Heart right ventricle (tissue), 16 donors: ENCODE measurements at regions not wholly inside any gene's neighbourhood (a gene's known extent, or its start where the extent isn't known, plus 50 kb on each side); places are given as distances from the start of the nearest gene placed in this dataset.

ENCODE experiments used
- ATAC-seq, 8 donors: fragments of 200-7000 bp; cut with Tn5 transposase; one replicate each; pipeline ENCODE4 v1.9.1; 2020; ENCODE audit warnings: mild to moderate bottlenecking in 8 of 8, moderate library complexity in 8 of 8, moderate number of reproducible peaks in 1 of 8
- DNase-seq, 2 donors: peaks; one replicate each; pipeline ENCODE4 v3.0.0-alpha.2; 2020
- H3K27ac ChIP-seq, 10 donors: fragments of 200-600 bp; sonication (generic) in 2 of 10; one replicate each; pipeline versions ENCODE4 v1.5.0 to v1.8.0; 2020 to 2022; ENCODE audit warnings: mild to moderate bottlenecking in 3 of 10
- H3K27me3 ChIP-seq, 7 donors: fragments of 200-600 bp; one replicate each; pipeline ENCODE4 v1.8.0; 2021 to 2022; ENCODE audit warnings: mild to moderate bottlenecking in 2 of 7
- H3K36me3 ChIP-seq, 9 donors: fragments of 200-600 bp; sonication (generic) in 1 of 9; one replicate each; pipeline versions ENCODE4 v1.5.0 to v1.8.0; 2020 to 2022; ENCODE audit warnings: mild to moderate bottlenecking in 2 of 9
- H3K4me1 ChIP-seq, 9 donors: fragments of 200-600 bp; sonication (generic) in 1 of 9; one replicate each; pipeline versions ENCODE4 v1.5.0 to v1.8.0; 2020 to 2022; ENCODE audit warnings: mild to moderate bottlenecking in 4 of 9
- H3K4me3 ChIP-seq, 10 donors: fragments of 200-600 bp; sonication (generic) in 2 of 10; one replicate each; pipeline versions ENCODE4 v1.5.0 to v1.8.0; 2020 to 2022; ENCODE audit warnings: mild to moderate bottlenecking in 7 of 10, moderate library complexity in 2 of 10
- H3K9me3 ChIP-seq, 11 donors: fragments of 200-600 bp in 10 of 11; sonication (generic) in 2 of 11; one replicate each; pipeline versions ENCODE4 v1.5.0 to v1.8.0; 2013 to 2022; ENCODE audit warnings: mild to moderate bottlenecking in 2 of 11, control low read depth in 1 of 11, moderate library complexity in 1 of 11
- WGBS, 2 donors: extraction: QIAGEN DNeasy Blood & Tissue Kit; methylation state at CpG; one replicate each; pipeline ENCODE4 v1.1.7; 2013; ENCODE audit warnings: inconsistent platforms in 1 of 2; 5-methylcytosine and 5-hydroxymethylcytosine counted together
- intact Hi-C, 10 donors: fragments of 100-400 bp; cut with DNase I; formaldehyde crosslinking; loops; one replicate each; pipeline versions ENCODE4 v1.11.1 to v1.14.2; 2022
- TF ChIP-seq, protein P1 (sequence below), 9 donors: fragments of 200-600 bp; sonication (generic) in 2 of 9; IDR thresholded peaks; one replicate each; pipeline versions ENCODE4 v1.5.0 to v1.8.0; 2021 to 2022; ENCODE audit warnings: antibody characterized with exemption in 9 of 9, mild to moderate bottlenecking in 5 of 9, moderate library complexity in 1 of 9
- donor health status: Arrhythmogenic right ventricular cardiomyopathy.
- donor health status: ischemic (EF 13 %, LVEDD 7.1; RV severe dilation, severe dysfunction).
- donor health status: healthy with polysubstance abuse.
- donor health status: DM: no; HTN: yes; CAD: no.
- donor health status: DM: no; HTN: no; CAD: no.
- donor health status: ischemic (EF 25% LVEDD 6.9; RV normal size, moderate dysfunction).
- donor health status: ischemic (EF 25% LVEDD 5.7; RV mildly dilated, moderate dysfunction).
- donor health status: healthy.
- donor health status: DM: yes; HTN: yes; CAD: no.
- donor health status: Ischemic cardiomyopathy.
- donor health status: ischemic (EF 35%, LVEDD 5.7; RV mildly dilated, moderate dysfunction).
- donor health status: nonischemic (EF 11% LVEDD 7.7; RV severe dilation, severe dysfunction).
- donor health status: DM: yes; HTN: yes; CAD: no.
- donor health status: PGD.
- donor health status: ischemic (EF 29% LVEDD 5.4; RV normal size, mild dysfunction).
- donor health status: nonischemic (EF 23%, LVEDD 6.1; RV moderate dilation, normal function).

DNA sequence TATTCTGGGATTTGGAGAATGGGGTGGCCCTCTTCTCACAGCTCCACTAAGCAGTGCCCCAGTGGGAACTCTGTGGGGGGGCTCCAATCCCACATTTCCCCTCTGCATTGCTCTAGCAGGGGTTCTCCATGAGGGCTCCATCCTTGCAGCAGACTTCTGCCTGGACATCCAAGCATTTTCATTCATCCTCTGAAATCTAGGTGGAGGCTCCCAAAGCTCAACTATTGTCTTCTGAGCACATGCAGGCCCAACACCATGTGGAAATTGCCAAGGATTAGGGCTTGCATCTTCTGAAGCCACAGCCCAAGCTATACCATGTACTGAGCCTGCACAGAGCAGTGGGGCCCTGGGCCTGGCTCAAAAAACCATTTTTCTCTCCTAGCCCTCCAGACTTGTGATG lies 162.4 kb upstream of the CWC22 start:
- no peaks in the 10 kb centered on the region for H3K4me1 ChIP-seq
- TF ChIP-seq, protein P1, sequence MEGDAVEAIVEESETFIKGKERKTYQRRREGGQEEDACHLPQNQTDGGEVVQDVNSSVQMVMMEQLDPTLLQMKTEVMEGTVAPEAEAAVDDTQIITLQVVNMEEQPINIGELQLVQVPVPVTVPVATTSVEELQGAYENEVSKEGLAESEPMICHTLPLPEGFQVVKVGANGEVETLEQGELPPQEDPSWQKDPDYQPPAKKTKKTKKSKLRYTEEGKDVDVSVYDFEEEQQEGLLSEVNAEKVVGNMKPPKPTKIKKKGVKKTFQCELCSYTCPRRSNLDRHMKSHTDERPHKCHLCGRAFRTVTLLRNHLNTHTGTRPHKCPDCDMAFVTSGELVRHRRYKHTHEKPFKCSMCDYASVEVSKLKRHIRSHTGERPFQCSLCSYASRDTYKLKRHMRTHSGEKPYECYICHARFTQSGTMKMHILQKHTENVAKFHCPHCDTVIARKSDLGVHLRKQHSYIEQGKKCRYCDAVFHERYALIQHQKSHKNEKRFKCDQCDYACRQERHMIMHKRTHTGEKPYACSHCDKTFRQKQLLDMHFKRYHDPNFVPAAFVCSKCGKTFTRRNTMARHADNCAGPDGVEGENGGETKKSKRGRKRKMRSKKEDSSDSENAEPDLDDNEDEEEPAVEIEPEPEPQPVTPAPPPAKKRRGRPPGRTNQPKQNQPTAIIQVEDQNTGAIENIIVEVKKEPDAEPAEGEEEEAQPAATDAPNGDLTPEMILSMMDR (IDR thresholded peaks at IDR 0.05): no peak
- no peak for DNase-seq
- H3K4me3 ChIP-seq: no peak overlapping the region
- no peak for ATAC-seq
- H3K27ac ChIP-seq: no peak overlapping the region
- peaks cover 0 to 37% (median 0%) of the 10 kb centered on the region in 11 donors for H3K9me3 ChIP-seq
- H3K36me3 ChIP-seq: no peaks in the 10 kb centered on the region
- H3K27me3 ChIP-seq: no peaks in the 10 kb centered on the region
- intact Hi-C loops: no loop called here

DNA sequence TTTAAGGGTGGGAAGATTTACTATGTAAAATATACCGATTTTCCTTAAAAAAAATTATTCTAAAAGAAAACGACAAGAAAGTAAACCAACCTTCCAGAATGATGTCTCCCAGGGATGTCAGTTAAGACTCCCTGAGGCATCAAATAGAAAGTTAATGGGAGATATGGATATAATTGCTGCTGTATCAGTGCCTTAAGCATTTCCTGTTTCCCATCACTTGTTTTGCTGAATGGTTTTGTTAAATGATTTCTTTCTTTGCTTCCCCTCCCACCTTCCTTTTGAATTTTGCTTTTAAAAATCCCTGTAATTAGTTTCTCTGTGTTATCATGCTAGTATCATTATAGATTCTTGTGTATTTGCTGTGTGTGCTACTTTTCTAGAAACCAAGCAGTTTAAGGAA lies 154.3 kb upstream of the CWC22 start:
- Histone ChIP-seq H3K36me3 (no peaks in the 10 kb centered on the region), H3K4me3 (no peak overlapping the region), H3K9me3 (no peaks in the 10 kb centered on the region), H3K4me1 (no peaks in the 10 kb centered on the region), H3K27ac (no peak overlapping the region), H3K27me3 (no peaks in the 10 kb centered on the region)
- ATAC-seq (no peak), DNase-seq (no peak)
- intact Hi-C loops: no loop called here
- TF ChIP-seq, protein P1 (IDR thresholded peaks at IDR 0.05): no peak
- WGBS, 2 donors: 70 to 79% methylated on average over 2 of the region's 2 CpGs

DNA sequence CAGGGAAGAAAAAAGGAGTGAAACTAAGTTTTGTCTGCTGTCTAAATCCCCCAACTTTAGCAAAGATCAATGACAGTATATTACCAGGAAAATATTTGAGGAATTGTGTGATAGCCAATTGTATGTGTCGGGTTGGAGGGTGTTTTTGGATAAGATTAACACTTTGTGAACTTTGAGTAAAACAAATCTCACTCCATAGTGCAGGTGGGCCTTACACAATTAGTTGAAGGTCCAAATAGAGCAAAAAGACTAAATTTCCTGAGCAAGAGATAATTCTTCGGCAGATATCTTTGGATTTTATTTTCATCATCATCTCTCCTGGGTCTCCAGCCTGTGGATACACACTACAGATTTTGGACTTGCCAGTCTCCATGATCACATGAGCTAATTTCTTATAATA lies 152.8 kb upstream of the CWC22 start:
- TF ChIP-seq, protein P1 (IDR thresholded peaks at IDR 0.05): no peak
- Histone ChIP-seq H3K36me3 (no peaks in the 10 kb centered on the region), H3K27ac (no peak overlapping the region), H3K27me3 (no peaks in the 10 kb centered on the region), H3K4me3 (no peak overlapping the region), H3K9me3 (no peaks in the 10 kb centered on the region), H3K4me1 (no peaks in the 10 kb centered on the region)
- ATAC-seq (no peak), DNase-seq (no peak)
- WGBS, 2 donors: 45 to 57% methylated on average over 2 of the region's 2 CpGs
- intact Hi-C loops: no loop called here

DNA sequence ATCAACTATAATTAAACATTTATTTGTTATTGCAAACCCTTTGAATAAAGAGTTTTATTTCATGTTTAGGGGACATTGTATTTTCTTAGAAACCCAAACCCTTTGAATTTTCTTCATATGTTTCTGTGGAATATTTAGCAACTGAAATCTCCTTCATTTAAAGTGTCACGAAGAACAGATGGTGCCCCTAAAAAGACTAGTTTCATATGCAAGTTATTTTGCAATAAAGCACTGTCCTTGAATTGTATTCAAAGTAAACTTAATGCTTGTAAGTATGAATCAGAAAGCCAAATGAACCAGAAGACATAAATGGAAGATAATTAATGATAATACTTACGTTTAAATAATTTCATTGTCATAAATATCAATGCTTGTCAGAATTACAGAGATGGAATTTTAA lies 151.9 kb upstream of the CWC22 start:
- Histone ChIP-seq H3K9me3 (no peaks in the 10 kb centered on the region), H3K4me3 (no peak overlapping the region), H3K27me3 (no peaks in the 10 kb centered on the region), H3K4me1 (no peaks in the 10 kb centered on the region), H3K27ac (no peak overlapping the region), H3K36me3 (no peaks in the 10 kb centered on the region)
- no peak for DNase-seq
- intact Hi-C loops: no loop called here
- WGBS, 2 donors: 68 to 81% methylated on average over 2 of the region's 2 CpGs
- TF ChIP-seq, protein P1 (IDR thresholded peaks at IDR 0.05): no peak
- ATAC-seq: no peak

DNA sequence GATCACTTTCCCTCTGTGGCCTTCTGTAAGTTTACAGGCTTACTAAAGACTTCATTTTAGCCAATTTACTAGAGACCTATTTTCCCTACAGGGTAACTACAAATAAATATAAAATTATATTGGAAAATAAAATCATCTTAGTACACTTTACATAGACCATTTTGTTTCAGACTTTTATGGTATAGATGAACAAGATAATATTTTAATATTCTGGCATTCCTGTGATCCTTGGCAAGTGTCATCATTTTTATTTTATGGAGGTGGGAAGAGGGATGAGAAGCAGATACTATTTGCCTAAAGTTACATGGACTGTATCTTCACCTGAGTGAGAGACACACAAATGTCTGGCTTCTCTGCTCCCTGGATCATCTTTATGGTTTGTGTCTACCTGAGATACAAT lies 149.6 kb upstream of the CWC22 start:
- Histone ChIP-seq H3K4me3 (no peak overlapping the region), H3K27ac (no peak overlapping the region), H3K9me3 (no peaks in the 10 kb centered on the region), H3K36me3 (no peaks in the 10 kb centered on the region), H3K27me3 (no peaks in the 10 kb centered on the region), H3K4me1 (no peaks in the 10 kb centered on the region)
- no peak for ATAC-seq
- intact Hi-C loops: no loop called here
- TF ChIP-seq, protein P1 (IDR thresholded peaks at IDR 0.05): no peak
- no peak for DNase-seq
